Keratinocyte (primary cell): ENCODE measurements at regions not wholly inside any gene's neighbourhood (a gene's known extent, or its start where the extent isn't known, plus 50 kb on each side); places are given as distances from the start of the nearest gene placed in this dataset.

ENCODE experiments used
- CTCF ChIP-seq, 3 experiments: IDR thresholded peaks in 1 of 3; conservative IDR thresholded peaks in 1 of 3; optimal IDR thresholded peaks in 1 of 3; 2 replicates in 2 of 3; 3 replicates in 1 of 3; pipeline versions ENCODE3 to v1.5.1; 2011; ENCODE audit warnings: low read length in 3 of 3, mild to moderate bottlenecking in 3 of 3, moderate library complexity in 2 of 3, control low read depth in 1 of 3, inconsistent platforms in 1 of 3; ENCODE audit not compliant: insufficient read depth in 2 of 3; ENCODE audit errors: extremely low read depth in 1 of 3
- EZH2 ChIP-seq: IDR thresholded peaks from one replicate; pipeline ENCODE4 v1.6.1; 2012; ENCODE audit warnings: inconsistent platforms, mild to moderate bottlenecking, low read length, moderate library complexity

- TF ChIP-seq CTCF (optimal IDR thresholded peaks at IDR 0.05 in 1 of 3, IDR thresholded peaks at IDR 0.05 in 1 of 3, conservative IDR thresholded peaks at IDR 0.05 in 1 of 3; ENCODE audit: extremely low read depth in 1 of 3, insufficient read depth in 2 of 3, low read length in 3 of 3): no peak
- no peak for TF ChIP-seq EZH2
Observed at GRCh38 chr5:98694902-98695301, 78.6 kb upstream of the RGMB start.
